ENCODE measurements at regions not wholly inside any gene's neighbourhood (a gene's known extent, or its start where the extent isn't known, plus 50 kb on each side); places are given as distances from the start of the nearest gene placed in this dataset.

GRCh38 chr13:83007226-83007625 is 875.0 kb downstream of the SLITRK1 start:
- TF ChIP-seq CTCF (IDR thresholded peaks at IDR 0.05) (no peak), RCOR1 (IDR thresholded peaks at IDR 0.05; ENCODE audit: low read depth, low read length) (no peak), RFX5 (IDR thresholded peaks at IDR 0.05) (no peak), POLR2A (IDR thresholded peaks at IDR 0.05; ENCODE audit: low read length) (no peak), REST (IDR thresholded peaks at IDR 0.05) (no peak), RAD21 (conservative IDR thresholded peaks at IDR 0.05 in 1 of 2, IDR thresholded peaks at IDR 0.05 in 1 of 2) (no peak), MAFK (IDR thresholded peaks at IDR 0.05; ENCODE audit: partially characterized antibody) (no peak), JUNB (IDR thresholded peaks at IDR 0.05) (no peak), MAX (IDR thresholded peaks at IDR 0.05) (no peak), SMC3 (IDR thresholded peaks at IDR 0.05) (no peak)

All from A549 (cell line).